ENCODE measurements at regions not wholly inside any gene's neighbourhood (a gene's known extent, or its start where the extent isn't known, plus 50 kb on each side); places are given as distances from the start of the nearest gene placed in this dataset.
"Not testable (repeated sequence)": the region's sequence is repeated elsewhere in the genome, so short reads cannot be mapped to it uniquely, and the experiment has no call there.

- no peak for DNase-seq (ENCODE audit: low read depth)
Observed at GRCh38 chr4:178165251-178165950, 723.2 kb upstream of the AGA start.

GRCh38 chr4:178165951-178166308 lies 723.7 kb upstream of the AGA start:
- no peak for DNase-seq (ENCODE audit: low read depth)

GRCh38 chr4:178173771-178174170 lies 731.5 kb upstream of the AGA start:
- DNase-seq (ENCODE audit: low read depth) = no peak

GRCh38 chr4:178174756-178175155 lies 732.5 kb upstream of the AGA start:
- DNase-seq (ENCODE audit: low read depth) = no peak

- no peak for DNase-seq (ENCODE audit: low read depth)
Observed at GRCh38 chr4:178185517-178185916, 743.3 kb upstream of the AGA start.

GRCh38 chr4:178192611-178193010 lies 750.4 kb upstream of the AGA start:
- no peak for DNase-seq (ENCODE audit: low read depth)

GRCh38 chr4:178196751-178197374 lies 754.6 kb upstream of the AGA start:
- no peak for DNase-seq (ENCODE audit: low read depth)

- no peak for DNase-seq (ENCODE audit: low read depth)
Observed at GRCh38 chr4:178198691-178199090, 756.5 kb upstream of the AGA start.

- DNase-seq (ENCODE audit: low read depth) = no peak
Observed at GRCh38 chr4:178202422-178202821, 760.2 kb upstream of the AGA start.

GRCh38 chr4:178205826-178206225 lies 763.6 kb upstream of the AGA start:
- no peak for DNase-seq (ENCODE audit: low read depth)

GRCh38 chr4:178215309-178215708 lies 773.1 kb upstream of the AGA start:
- DNase-seq (ENCODE audit: low read depth) = no peak

GRCh38 chr4:178215763-178216162 lies 773.5 kb upstream of the AGA start:
- no peak for DNase-seq (ENCODE audit: low read depth)

- DNase-seq (ENCODE audit: low read depth) = not testable (repeated sequence)
Observed at GRCh38 chr4:178226421-178226820, 784.2 kb upstream of the AGA start.

- no peak for DNase-seq (ENCODE audit: low read depth)
Observed at GRCh38 chr4:178233906-178234305, 791.7 kb upstream of the AGA start.

- DNase-seq (ENCODE audit: low read depth) = no peak
Observed at GRCh38 chr4:178240891-178241290, 798.7 kb upstream of the AGA start.

GRCh38 chr4:178241601-178242118 lies 799.4 kb upstream of the AGA start:
- no peak for DNase-seq (ENCODE audit: low read depth)

GRCh38 chr4:178242655-178243054 lies 800.4 kb upstream of the AGA start:
- DNase-seq (ENCODE audit: low read depth) = no peak

GRCh38 chr4:178244785-178245184 lies 802.5 kb upstream of the AGA start:
- no peak for DNase-seq (ENCODE audit: low read depth)

- no peak for DNase-seq (ENCODE audit: low read depth)
Observed at GRCh38 chr4:178255172-178255571, 812.9 kb upstream of the AGA start.

GRCh38 chr4:178258603-178259002 lies 816.4 kb upstream of the AGA start:
- no peak for DNase-seq (ENCODE audit: low read depth)

- DNase-seq (ENCODE audit: low read depth) = no peak
Observed at GRCh38 chr4:178259566-178259965, 817.3 kb upstream of the AGA start.

- no peak for DNase-seq (ENCODE audit: low read depth)
Observed at GRCh38 chr4:178264001-178264400, 821.8 kb upstream of the AGA start.

- DNase-seq (ENCODE audit: low read depth) = no peak
Observed at GRCh38 chr4:178271386-178271785, 829.1 kb upstream of the AGA start.

- DNase-seq (ENCODE audit: low read depth) = no peak
Observed at GRCh38 chr4:178273168-178273567, 830.9 kb upstream of the AGA start.

Data from activated T-cell treated with anti-CD3 and anti-CD28 coated beads for 24 hours (primary cell).